GM19397 (cell line): ENCODE measurements at regions not wholly inside any gene's neighbourhood (a gene's known extent, or its start where the extent isn't known, plus 50 kb on each side); places are given as distances from the start of the nearest gene placed in this dataset.
"Not testable (repeated sequence)": the region's sequence is repeated elsewhere in the genome, so short reads cannot be mapped to it uniquely, and the experiment has no call there.

Source experiments
- ATAC-seq: cut with Tn5 transposase; IDR thresholded peaks from one replicate; pipeline ENCODE4 v1.9.1; 2021; ENCODE audit warnings: mild to moderate bottlenecking, moderate library complexity; ENCODE audit not compliant: unreplicated experiment

DNA sequence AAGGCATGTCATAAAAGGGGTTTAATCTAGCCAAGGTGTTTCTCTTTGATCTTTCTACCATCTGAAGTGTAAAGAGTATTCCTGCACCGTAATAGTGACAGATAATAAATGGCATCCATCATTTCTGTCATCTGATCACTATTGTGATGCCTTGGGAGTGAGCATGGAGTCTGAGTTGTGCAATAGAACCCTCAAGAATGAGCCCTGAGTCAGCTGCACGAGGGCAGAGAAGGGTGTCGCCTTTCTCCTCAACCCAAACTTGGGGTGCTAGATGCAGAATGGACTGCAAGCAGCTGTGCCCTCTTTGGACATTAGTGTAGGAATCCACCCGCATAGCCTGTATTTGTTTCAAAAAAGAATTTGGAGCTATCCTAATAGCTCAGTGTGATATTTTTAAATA, 115.2 kb downstream of the ZNF37A start:
- no peak for ATAC-seq

DNA sequence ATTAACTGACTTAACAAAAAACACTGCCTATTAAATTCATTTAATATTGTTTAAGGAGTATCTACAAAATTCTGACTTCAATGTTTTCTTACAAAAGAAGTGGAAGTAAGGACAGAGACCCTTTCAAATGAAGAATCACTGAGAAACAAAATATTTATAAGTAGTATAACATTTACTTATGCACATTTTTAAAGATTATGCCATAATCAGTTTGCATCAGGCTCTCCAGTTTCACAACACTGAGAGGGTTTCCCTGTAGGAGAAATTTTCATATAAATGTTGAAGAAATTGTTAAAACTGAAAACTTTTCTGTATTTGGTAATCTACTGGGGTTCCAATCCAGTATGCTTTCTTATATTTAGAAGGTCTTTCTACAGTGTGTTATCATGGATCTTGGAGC, 115.6 kb downstream of the ZNF37A start:
- ATAC-seq: not testable (repeated sequence)

DNA sequence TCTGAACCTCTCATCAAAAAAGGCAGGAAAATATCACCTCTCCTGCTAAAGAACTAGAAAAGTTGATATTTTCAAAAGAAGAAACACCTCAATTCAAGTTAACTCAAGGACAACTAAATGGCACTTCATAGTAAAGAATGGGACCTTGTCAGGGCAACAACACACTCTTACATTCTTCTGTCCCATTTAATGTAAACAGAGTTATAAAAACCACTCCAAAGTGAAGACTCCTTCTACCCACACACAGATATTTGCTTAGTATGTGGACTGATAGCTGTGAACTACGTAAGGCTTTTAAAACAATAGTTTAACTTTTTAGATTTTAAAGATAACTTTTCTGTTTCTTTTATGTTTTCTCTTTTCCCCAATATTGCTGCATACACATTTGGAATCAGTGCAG, 118.3 kb downstream of the ZNF37A start:
- no peak for ATAC-seq

DNA sequence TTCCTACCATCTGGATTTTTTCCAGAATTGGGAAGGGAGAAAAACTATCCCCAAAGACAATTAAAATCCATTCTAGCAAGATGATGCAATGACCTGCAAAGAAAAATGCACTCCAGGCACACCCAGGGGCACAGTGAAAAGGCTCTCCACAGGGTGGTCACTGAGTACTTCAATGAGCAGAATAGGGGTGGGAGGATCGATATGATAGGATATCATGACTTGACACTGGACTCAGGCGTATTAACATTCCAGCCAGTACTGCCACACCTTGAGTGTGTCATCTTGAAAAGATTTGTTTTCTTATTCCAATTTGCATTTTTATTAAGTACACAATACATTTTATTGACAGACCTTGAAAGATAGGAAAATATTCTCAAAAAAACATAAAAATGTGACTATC, 132.2 kb downstream of the ZNF37A start:
- no peak for ATAC-seq

DNA sequence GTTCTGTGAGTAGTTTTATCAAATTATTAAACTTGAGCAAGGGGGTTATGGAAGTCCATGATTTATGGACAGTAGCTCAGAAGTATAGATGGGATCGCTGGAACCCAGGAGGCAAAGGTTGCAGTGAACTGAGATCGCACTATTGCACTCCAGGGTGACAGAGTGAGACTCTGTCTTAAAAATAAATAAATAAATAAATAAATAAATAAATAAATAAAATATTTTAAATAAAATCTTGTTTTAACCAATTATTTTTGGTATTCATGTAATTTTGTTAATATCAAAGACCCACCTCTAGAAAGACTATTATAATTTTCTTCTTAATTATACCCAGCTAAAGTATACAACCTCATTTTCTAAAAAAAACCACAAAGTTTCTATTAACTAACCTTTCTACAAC, 134.3 kb downstream of the ZNF37A start:
- no peak for ATAC-seq

DNA sequence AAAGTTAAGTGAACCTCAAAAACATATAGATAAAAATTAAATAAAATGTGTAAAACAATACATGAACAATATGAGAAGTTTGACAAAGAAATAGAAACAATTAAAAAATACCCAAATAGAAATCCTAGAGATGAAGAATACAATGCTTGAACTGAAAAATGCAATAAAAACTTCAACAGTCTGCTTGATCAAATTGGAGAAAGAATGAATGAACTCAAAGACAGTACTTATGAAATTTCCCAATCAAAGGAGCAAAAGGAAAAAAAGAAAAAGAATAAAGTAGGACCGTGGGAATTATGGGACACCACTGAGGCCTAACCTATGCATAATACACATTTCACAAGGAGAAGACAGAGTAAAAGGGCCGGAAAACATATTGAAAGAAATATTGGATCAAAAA, 144.3 kb downstream of the ZNF37A start:
- not testable (repeated sequence) for ATAC-seq

DNA sequence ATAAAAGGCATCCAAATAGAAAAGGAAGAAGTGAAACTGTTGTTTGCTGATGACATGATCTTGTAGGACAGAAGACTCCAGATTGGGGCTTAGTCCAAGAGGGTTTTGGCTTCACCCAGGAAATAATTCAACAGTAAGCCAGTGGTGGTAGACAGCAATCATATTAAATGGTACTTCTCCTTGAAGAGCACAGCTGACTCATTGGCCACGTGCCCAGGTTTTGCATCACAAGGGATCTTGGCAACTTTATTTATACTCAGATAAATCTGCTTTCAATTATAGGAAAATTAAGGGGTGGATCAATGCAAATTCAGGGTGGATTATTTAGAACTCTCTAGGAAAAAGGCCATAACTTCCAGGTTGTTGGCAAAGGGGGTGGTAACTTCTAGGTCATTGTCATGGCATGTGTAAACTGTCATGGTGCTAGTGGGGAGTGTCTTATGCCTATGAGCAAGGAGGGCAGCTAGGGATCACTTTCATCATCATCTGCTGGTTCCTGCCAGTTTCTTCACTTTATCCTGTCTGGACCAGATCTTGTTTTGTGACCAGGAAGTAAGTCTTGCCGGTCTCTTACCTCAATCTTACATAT, 148.0 kb downstream of the ZNF37A start:
- not testable (repeated sequence) for ATAC-seq

DNA sequence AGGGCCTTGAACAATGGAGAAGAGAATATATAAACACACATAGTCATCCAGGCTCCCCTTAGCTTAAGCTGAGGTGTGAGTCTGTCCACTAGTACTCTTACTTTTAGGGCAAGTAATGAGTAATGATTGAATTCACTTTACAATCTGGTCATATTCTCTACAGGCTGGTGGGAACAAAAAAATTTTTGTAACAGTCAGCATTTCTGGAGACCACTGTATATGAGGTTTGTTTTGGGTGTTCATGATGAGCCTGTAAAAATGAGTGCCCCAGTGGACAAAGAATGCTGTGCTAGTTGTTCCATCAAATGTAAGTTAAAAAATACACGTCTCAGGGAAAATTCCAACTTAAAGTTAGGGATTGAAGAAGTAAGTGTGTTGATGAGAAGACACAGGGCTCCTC, 154.0 kb downstream of the ZNF37A start:
- ATAC-seq: not testable (repeated sequence)

DNA sequence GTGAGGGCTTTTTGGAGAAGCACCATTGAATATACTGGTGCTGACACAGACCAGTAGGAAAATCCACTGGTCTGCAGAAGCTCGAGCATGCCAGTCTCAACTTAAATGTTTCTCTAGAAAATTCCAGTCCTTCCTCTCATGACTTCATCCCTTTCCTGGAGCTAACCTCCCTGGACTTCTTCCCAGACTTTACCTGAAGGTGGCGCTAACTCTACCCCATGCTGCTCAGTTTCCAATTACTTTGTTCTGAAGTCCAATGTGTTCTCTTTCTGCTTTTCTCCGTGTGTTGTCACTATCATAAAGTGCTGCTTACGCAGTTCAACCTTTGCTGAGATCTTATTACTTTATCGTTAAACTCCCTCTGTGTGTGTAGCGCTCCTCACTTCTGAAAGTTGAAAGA, 158.4 kb downstream of the ZNF37A start:
- not testable (repeated sequence) for ATAC-seq

DNA sequence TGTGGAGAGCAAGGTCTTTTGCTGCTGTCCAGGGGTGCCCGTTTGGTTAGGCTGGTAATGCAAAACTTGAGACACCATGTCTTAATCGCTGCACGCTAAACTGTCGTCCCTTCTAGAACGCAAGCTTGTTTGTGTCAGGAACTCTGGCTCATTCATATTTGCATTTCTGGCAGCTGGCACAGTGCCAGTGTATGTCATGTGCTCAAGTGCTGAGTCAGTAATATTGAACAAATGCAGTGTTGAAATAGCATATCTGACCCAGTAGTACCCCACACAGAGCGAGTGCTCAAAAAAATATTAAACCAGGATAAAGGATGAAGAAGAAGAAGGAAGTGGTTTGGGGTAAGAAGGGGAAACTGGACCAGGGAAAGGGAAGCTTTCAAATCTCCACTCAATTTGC, 173.4 kb downstream of the ZNF37A start:
- not testable (repeated sequence) for ATAC-seq

DNA sequence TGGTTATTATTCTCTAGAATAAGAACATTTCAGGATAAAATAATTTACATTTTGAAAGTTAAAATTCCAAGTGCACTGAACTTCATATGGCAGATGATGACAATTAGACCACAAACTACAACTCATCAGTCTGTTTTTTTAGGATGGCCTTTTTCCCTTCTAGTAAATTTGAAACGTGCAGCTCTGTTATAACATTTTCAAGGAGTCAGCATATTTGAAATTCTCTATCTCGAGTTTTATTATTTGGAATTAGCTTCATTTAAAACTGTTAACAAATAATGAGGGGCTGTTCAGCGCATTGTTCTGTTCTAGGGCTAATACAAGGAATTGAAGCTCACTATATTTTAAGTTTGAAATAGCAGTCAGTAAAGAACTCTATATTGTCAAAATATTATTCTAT, 176.9 kb downstream of the ZNF37A start:
- not testable (repeated sequence) for ATAC-seq

DNA sequence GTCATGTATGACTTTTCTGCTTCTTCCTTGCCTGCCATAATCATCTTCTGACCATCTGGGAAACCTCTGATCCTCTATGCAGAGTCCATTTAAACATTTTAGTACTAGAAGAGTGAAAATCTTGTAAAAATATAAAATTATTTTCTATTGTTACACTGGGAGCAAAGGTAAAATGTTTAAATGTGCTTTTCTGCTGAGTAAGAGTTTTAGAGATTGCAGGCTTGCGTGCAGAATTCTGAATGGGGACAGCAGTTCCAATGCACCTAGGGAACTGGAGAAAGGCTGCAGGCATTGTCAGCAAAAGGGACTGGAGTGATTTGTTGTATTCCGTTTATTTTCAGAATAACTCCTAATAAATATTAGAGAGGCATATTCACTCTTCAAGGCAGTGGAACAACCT, 180.7 kb downstream of the ZNF37A start:
- not testable (repeated sequence) for ATAC-seq

DNA sequence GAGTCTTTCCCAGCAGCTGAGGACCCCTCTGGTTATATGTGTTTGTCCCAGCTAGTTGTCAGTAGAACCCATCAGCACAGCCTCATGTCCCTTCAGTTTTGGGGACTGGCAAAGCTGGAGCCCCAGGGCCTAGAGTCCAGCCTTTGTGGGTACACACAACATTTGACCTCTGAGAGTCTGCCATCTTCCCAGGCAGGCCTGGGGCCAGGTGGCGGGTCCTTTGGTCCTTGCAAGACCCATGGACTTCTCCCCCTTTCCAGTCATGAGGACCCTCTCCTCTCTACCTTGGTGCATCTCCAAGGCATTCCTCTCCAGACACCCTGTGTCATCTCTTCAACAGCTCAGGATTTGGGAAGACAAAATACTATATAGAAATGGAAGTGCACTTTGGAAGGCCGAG, 198.4 kb downstream of the ZNF37A start:
- not testable (repeated sequence) for ATAC-seq

DNA sequence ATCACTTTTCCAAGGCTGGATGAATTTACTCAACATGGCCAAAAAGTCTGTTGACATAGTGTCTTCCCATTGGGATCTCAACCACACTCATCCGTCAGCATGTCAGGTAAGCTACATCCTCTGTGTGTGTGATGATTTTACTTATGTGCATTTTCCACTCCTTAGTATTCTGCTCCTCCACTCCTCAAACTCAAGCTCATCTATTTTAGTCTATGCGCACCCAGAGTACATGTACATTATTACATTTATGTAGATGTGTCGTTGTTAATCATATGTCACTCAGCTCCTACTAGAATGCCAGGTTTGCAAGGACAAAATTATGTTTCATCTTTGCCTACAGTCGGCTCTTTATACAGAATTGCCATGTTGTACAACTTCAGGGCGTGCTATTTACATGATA, 216.0 kb downstream of the ZNF37A start:
- ATAC-seq: not testable (repeated sequence)

DNA sequence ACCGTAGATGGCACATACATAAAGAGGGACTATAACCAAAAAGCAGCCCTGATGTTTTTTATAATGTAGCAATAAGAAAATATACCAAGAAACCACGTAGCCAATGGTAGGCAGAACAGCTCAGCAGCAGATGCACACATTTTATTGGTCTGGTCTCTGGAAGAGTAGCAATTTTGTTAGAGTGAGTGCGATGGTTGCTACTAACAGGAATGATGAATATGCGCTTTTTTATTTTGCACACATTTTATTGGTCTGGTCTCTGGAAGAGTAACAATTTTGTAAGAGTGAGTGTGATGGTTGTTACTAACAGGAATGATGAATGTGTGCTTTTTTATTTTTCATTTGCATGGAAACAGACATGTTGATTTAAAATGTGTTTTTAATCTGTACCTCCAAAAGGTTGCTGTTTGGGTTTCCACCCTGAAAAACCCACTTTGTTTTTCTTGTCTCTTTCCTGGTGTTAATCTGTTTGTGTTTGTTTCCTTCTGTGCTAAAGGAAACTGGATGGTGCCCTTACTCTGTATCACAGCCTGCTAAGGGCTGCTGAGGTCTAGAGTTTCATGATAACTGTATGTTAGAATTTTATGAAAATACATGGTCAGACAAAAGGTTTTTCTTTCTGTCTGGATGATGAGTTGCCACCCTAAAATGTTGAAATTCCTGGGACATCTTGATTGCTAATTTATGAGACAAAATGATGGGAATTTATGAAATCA, 221.1 kb downstream of the ZNF37A start:
- ATAC-seq: not testable (repeated sequence)

DNA sequence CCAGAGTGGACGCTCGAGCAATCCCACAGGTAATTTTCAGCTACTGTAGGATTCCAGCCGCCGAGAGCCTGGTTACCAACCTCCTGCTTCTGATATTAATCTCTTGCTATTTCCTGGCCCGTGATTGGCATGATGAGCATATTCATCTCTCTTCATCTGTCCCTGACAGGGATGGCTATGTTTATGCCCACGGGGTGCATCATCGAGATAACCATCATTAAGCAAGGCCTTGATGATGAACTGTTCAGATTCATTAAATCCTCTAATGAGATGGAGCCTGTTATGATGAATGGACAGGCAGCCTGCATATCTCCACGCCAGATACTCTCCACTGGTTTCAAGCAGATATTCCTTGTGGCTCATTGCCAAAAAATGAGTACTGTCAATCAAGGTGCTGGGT, 227.3 kb downstream of the ZNF37A start:
- ATAC-seq: not testable (repeated sequence)

DNA sequence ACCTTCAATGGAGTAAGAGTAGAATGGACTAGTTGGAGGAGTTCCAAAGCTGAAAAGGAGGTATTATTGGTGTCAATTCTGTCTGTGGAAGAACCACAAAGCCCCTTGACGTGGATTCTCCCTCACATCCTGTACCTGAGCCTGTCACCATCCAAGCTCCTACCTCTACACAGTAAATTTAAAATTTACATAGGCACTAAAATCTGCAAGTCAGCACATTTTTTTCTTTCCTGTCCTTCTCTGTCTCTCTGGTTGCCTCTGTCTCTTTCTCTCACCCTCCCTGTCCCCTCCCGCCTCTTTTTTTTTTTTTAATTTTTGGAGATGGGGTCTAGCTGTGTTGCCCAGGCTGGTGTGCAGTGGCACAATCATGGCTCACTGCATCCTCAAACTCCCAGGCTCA, 236.2 kb downstream of the ZNF37A start:
- not testable (repeated sequence) for ATAC-seq

DNA sequence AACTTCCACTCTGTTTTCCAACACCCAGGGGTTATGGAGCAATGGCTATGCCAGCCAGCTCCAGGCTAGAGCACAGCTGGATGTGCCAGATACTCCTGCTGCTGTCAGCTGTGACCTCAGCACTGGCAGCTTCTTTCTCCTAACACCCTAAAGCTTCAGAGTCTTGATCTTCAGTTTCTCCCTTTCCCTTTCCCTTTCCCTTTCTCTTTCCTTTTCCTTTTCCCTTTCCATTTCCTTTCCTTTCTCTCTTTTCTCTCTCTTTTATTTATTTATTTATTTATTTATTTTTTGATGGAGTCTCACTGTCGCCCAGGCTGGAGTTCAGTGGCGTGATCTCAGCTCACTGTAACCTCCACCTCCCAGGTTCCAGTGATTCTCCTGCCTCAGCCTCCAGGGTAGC, 237.0 kb downstream of the ZNF37A start:
- not testable (repeated sequence) for ATAC-seq

DNA sequence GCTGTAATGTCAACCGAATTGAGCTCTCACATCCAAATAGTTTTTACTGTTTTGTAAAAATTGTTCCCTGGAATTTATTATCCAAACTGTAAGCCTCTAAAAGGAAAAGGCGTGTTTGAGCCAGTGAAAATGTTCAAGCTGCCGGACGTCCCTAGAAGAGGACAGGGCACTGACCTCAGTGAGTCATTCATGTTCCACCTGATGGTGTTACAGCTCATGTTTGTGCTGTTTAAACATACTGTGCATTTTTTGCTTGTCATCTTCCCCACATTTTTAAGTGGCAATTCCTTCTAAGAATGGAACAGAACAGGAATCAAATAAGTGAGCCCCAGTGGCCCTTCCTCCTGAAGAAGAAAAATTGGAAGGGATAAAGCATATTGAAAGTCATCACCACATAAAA, 239.6 kb downstream of the ZNF37A start:
- not testable (repeated sequence) for ATAC-seq

DNA sequence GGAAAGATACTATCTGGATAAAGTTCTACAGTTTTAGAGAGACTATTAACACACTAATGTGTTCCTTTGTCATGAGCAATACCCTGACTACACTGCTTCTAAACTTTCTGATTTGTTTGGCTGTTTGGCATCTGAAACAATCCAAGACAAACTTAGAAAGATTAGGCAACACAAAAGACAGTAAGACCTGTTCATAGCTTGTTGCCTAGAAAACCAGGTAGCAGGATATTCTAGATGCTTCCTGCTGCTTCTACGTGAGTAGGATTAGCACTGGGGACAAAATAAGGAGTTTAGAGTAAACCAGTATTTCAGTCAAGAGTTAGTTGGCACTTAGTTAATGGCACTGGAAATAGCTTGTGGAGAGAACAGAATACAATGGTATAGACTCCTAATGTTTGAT, 256.5 kb downstream of the ZNF37A start:
- not testable (repeated sequence) for ATAC-seq

DNA sequence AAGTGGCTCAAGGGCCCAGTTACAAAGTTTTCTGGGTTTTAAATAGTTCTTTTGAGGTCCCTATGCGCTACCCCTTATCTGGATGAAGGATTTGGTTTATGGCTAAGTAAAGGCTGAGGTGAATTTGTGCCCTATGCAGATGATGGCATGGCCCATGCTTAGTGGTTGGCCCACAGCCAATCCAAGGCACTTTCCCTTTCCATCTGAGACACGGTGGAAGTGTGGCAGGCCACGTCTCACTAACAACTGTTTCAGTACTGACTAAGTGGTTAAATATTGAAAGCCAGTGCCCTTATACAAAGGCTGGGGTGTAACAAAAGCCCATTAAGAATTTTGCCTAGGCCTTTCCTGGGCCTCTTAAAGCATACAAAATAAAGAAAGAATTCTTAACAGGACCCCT, 260.3 kb downstream of the ZNF37A start:
- not testable (repeated sequence) for ATAC-seq

DNA sequence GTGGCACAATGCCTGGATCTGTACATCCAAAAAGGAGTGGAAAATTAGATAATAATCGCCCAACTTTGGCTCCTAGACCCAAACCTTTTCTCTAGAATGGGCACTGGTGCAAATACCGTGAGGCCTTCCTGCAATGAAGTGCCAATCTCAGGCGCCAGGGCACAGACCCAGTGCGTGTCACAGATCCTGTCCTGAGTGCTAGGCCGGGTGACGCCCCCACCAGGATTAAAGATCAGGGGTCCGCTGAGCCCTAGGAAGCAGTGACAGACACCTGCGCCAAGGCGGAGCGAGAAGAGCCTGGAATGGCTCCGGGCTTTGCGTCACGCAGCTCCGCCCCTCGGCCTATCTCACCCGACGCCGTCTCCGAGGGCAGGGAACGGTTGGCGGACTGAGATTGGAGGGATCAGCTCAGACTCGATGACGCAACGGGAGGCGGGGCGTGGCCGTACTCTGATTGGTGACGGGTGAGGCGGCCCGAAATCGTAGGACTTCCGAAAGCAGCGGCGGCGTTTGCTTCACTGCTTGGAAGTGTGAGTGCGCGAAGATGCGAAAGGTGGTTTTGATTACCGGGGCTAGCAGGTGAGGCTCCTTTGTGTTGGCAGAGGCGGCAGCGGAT, 261.9 kb downstream of the ZNF37A start:
- peak; percentile 100 for ATAC-seq
